Mucosa of gallbladder (tissue), 1 donor: ENCODE measurements at regions not wholly inside any gene's neighbourhood (a gene's known extent, or its start where the extent isn't known, plus 50 kb on each side); places are given as distances from the start of the nearest gene placed in this dataset.

Experiments
- DNase-seq: peaks from one replicate; pipeline ENCODE4 v3.0.0-alpha.2; 2020; ENCODE audit warnings: low spot score
- donor health status: DM: no; HTN: no; CAD: no.

DNA sequence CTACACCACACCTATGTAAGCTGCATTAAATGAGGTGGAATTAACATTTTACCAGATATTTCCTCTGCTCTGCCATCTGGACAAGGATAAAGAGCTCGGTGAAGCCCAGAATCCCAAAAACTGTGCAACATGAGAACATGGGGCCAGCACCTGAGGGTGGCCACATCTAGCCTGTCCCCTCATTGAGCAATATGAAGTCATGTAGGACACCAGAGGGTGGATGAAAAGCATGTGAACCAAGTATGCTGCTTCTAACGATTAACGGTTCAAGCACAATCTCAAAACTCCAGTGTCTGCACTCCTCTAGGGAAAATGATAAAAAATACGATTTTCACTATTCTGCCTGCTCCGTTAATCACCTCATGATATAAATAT is 545.8 kb downstream of the EBF1 start:
- no peak for DNase-seq

DNA sequence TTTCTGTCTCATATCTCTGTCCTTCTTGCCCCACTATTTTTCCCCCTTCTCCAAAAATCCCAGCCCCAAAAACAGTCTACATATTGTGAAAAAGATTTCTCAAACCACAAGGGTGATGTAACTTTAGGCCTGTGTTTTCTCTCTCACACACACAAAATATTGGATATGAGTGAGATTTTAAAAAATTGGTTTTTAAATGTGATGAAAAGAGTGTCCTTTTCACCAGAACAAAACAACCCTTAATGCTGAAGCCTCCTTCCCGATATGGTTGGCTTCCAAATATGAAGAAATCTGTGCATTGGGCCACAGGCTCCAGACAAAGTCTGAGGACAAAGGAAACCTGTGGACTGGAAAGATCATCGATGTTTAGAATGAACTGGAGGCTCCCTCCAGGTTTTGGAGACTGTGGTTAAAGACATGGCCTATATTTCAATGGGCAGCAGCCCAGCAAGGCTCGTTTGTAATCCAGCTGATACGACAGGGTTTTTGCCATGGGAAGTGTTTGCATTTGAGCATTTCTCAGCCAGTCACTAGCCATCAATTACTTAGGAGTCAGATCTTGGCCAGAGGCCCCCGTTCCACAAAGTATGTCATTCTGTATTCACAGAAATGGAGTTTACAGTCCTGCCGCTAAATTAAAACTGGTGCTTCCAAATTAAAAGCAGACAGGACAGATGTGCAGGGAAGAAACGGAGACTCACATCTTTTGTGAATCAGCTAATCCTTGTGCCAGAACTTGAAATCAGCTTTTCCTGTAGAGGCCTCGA is 546.3 kb downstream of the EBF1 start:
- DNase-seq: no peak

DNA sequence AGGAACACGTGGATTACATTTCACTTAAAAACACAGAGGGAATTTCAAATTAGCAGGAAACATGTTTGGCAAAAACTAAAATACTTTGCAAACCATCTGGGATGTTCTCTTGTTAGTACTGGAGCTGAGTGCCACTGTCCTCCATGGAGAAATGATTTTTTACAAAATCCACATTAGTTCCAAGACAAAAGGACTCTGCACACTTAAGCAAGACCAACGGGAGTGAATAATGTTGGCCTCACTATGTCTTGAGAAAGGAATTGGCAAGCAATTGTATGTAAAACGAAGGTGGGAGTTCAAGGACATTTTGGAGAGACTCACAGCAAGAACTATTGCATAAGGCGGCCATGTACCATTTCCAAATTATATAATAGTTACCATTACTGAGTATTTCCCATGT is 547.5 kb downstream of the EBF1 start:
- DNase-seq: no peak

DNA sequence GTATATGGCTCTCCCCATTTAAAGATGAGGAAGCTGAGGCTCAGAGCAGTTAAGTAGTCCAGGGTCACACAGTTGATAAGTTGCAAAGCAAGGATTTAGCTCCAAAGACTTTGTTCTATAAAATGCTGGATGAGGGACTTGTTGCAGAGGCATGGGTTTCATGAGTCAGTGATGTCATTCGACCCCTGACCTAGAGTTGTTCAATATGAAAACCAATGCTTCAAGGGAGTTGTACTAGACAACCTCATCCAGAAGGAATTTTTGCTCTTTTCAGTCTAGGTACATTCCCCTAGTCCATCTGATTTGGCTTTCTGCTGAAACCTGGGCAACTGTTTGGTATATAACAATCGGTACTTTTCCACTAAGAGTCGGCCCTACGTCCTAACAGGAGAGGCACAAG is 550.4 kb downstream of the EBF1 start:
- DNase-seq: no peak

DNA sequence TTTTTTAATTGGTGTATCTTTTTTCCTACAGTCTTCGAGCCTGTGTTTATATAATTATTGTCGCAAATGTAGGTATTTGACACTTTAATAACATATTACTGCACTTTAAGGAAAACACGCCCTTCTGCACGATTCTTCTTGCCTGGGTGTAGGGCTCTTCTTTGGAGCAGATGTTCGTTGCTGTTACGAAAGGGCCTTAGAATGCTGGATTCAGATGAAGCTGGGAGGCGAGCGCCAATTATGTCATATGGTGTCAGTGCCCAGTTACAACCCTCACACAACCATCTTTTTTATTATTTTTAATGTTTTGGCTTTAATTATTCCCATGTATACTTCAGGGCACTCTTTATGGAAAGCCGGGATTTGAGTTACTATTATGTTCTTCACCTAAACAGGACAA is 553.0 kb downstream of the EBF1 start:
- DNase-seq: no peak

DNA sequence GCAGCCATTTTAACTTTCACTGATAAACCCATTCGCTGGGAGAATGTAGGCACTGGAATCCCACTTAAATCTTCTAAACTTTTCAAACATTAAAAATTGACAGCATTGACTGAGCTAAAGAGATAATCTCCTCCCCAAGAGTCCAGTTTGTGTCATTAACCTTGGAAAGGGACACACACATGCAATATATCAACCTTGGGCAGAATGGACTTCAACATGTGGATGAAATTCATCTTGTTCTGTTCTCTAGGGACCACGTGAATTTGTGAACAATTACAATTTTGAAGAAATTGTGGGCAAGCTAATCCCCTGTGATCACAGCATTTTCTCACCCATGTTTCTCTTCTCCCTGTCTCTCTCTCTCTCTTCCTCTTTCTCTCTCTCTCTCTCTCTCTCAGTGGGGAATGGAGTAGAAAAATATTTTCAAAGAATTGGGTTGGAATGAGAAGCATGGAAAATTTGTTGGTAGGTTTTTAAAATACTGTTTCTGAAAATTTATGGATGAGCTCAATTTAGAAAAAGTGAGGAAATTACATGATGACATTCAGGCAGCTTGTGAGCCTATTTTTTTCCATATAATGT is 553.7 kb downstream of the EBF1 start:
- no peak for DNase-seq

DNA sequence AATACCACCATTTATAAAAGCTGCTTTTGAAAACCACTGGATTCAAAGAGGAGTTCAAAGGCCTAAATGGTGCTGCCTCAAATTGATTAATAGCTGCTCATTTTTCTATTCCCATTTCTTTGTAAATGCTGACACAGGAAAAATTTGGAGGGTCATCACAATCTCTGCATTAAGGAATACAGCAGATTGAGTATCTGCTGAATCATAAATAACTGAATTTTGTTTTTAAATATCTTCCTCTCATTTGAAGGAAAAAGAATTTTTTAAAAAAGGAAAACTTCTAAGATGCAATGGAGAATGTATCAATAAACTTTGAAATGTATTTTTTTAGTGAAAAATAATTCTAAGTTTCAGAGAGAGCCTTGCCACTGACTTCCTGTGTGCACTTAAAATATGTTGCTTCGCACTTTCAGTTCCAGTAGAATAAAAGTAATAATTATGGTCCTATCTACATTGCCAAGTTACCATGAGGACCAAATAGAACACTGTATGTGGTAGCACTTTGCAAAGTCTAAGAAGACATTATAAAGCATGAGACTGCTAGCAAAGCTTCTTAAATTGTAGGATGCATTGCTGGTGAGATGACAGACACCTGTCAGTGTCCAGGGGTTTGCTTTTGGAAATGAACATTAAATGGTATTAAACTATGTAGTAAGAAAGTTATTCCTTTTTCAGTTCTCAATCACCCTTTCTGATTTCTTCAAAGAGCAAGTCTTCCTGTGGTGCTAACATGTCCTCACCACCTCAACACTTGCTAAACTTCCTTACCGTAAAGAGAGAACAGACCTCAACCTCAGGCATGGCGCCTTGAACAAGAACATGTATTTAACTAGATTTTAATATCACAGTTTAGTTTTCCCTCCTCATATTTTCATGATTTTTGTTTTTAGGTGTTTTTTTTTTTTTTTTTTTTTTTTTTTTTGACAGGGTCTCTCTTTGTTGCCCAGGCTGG is 555.1 kb downstream of the EBF1 start:
- no peak for DNase-seq

DNA sequence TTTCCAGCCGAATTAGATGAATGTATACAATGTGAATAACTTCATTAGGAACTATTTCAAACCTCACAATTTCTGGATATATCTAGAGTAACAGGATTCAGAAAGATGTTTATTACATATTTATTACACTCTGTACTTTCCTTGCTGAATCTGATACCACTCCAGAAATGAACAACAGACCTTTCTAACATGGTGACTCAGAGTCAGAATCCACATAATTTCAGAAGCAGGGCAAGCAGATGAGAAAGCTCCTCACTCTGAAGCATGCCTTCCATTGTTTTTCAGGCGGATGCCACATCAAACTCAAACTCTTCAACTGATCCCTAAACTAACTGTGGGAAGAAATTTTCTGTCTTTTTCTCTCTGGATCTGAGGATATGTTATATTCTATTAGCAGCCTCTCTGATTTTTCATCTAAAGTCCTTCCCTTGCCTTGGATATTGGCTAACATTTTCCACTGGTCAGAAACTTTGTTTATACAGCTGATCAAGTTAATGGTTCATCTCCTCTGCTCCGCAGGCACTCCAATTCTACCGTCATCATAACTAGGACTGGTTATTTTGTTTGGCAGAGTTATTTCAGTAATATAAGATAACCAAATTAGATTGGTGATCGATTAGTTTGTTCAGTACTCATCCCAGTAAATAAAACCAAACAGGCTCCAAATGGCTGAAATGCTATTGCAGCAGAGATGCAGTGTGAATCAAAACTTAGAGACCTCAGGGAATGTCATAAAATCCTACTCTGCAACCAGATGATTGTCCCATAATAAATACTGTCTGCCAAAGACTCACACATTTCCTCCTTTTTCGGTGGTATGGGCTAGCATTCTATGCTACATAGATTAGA is 556.0 kb downstream of the EBF1 start:
- no peak for DNase-seq

DNA sequence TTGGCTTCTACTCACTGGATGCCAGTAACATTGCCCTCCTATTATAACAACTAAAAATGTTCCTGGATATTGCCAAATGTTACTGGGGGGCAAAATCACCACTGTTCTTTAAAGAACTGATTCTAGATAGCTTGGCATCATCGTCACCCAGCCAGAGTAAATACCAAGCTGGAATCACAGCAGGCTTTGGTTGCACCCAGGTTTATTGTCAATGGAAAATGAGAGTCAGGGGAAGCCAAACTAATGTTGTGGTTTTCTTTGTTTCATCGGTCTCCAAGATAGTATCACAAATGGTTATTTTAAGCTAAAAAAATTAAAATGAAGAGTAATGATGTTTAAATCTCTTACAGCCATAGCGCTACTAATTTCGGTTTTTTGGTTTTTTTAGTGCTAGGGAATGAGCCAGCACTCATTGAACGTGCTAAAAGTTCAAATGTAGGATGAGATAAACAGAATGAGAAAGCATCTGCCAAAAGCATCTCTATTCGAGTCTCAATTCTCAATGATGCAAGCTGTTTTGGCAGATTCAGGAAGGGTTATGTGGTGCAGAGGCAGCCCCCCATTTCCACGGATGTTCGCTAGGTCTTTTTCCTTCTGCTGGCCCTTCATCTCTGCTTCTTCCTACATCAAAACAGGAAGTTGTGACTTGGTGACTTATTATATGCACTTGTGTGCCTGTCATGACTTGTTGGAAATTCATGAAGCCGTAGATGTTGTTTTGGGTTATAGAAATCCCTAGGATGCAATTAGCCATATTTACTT is 558.0 kb downstream of the EBF1 start:
- DNase-seq: no peak

DNA sequence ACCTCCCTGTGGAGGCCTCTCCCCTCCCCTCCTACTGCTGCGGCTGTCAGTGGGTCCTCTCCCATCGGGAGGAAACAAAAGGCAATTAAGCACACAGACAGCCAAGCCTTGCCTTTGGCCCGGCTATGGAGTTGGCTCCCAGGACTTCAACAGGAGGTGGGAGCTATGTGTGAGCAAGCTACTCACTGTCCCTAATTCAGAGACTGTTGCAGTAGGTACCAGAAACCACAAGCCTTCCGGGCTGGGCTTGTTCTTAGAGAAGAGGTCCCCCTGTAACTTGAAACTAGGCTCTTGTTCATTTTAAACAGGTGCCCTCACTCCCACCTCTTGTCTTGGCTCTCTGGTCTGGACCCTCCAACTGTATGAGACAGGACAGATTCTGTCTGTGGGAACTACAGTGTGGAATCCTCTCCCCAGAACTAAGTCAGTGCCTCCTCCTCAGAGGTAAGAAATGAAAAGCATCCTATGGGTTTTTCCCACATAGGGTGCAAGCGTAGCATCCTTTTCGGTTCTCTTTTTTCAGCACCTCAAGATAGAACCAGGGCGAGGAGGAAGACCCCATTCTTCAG is 561.1 kb downstream of the EBF1 start:
- DNase-seq: no peak

DNA sequence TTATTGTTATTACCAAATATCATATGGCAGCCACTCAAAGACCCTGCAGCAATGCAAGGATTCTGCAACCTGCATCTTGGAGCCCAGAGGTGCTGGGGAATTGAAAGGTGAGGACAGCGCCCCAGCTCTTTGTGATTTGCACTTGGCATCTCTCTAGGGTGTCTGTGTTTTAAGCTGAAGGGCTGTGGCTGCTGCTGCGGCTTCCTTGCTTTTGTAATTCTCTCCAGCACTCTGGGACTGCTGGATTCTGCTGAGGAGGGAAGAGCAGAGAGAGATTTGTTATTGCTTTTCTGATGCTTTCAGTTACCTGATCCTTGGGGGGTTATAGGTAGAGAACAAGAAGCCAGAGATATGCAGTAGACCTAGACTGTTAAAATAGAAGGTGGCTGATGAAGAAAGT is 562.4 kb downstream of the EBF1 start:
- DNase-seq: no peak

DNA sequence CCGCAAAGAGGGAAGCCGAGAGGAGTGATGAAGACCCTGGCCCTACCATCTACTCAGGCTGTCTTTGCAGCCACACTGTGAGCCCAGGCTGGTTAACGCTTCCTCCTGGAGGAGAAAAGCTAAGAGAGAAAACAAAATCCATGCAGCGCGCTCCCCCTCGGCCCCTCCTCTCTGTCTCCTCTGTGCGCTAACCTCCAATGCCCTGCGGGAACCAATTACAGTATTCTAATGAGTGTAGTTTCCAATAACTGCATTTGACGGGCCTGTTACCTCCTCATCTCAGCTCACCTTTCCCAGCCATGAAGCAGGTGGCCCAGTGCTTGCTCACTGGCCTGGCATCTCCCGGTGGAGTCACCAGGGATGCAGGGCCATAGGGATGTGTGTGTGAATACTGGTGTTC is 565.5 kb downstream of the EBF1 start:
- DNase-seq: no peak

DNA sequence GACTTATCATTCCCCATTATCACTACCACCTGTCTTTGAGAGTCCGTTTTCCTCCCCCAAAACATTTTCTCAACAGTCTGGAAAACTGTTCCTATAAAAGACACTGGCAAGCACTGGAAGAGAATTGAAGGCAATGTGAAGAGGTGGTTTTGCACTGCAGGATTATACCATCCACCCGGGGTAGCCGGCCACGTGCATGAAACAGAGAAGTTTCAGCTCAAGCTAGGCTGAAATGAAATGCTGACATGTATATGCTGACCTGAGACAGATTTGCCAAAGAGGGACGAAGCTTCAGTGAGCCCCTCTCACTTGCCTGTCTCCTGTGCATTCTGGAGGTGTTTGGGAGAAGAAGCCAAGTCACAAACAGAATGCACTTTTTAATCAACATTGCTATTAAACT is 567.0 kb downstream of the EBF1 start:
- no peak for DNase-seq

DNA sequence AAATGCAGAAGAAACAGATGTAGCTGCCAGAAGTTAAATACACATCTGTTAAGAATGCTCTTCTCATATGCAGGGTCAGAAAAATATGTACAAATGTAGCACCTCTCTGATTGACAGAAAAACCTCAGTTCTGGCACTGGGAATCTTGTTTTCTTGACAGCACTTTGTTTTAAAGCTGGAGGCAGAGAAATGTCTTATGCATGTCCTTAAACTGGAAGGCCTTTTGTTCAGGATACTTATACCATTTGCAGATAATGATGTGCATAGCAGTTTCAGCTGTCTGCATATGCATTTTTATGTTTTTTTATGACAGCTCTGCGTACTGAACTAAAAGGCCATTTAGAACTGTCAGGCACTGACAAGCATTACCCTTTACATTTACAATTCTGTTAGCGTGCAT is 567.9 kb downstream of the EBF1 start:
- no peak for DNase-seq

DNA sequence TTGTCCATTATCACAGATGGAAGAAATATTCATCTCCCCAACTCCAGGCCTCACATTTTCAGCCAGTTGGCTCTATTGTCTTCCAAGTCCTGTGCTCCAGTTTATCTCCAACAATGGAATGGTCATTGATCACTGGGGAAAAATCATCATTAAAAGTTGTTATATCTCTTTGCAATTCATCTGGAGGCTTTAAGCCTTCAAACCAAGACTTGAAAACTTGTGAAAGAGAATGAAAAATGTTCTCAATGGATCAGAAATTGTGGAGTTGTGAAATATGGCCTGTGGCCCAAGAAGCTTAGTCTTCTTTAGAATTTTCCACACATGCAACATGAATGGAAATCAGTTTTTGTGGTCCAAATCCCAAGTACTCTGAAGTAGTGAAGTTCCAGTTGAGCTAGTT is 569.6 kb downstream of the EBF1 start:
- no peak for DNase-seq

DNA sequence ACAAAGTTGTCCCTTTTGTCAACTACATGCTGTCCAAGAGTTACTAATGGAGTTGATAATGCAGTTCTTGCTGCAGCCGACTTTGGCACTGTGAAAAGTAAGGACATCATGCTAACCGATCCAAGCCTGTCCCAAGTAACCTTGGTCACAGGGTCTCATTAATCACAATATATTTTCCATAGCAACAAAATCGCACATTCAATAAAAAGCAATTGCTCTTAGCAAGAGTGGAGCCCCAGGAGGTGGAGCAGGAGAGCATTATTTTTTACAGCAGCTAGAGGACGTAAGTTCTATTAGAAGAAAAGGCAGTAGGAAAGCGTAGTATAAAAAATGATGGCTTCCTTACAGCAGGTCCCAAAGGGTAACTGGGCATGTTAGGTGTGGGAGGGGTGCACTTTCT is 570.3 kb downstream of the EBF1 start:
- DNase-seq: no peak

DNA sequence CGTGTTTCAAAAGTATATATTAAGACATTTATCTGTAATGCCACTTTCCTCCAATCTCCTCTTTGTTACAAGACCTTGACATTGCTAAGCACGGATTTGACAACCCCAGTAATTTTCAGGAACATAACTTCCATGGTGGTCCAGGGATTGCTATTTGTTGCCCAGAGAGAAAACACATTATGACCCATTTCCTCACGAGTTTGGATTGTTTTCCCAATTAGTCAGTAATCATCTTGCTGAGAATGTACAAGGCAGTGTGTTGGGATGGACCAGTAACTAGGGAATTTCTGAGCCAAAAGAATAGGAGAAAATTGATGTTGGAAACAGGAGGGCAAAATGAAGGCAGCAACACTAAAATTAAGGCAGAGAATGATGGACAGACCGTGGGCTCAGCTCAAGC is 574.1 kb downstream of the EBF1 start:
- DNase-seq: no peak

DNA sequence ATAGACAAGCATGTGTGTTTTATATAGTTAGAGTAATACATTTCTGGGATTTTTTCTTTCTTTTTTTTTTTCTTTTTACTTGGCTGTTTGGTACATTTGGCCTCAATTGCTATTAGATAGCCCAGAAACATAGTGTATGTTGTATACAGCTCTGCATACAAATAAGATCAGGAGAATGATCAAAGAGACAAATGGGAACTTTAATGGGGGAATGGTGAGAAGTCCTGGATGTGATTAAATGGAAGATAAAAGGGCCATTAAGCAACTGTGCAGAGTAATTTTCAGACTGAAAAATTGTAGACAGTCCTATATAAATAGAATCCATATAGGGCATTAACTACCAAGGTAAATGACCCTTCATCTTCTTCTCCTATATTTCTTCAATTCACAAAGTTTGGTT is 575.6 kb downstream of the EBF1 start:
- no peak for DNase-seq

DNA sequence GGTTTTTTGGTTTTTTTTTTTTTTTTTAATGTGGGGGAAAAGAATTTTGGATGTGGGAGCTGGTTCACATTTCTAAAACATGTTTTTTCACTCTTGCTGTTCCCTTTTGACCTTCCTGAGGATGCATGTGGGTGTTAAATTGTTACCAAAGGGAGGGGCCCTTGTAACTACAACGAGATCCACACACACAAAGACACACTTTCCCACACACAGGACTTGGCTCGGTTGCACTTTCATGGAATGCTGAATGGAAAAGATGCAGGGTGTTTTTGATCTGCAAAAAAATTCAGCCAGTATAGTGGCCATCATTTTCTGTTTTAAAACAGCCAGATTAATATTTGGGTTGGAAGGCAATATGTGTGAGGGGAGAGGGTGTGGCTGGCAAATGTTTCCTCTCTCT is 576.9 kb downstream of the EBF1 start:
- DNase-seq: peak; percentile 11

DNA sequence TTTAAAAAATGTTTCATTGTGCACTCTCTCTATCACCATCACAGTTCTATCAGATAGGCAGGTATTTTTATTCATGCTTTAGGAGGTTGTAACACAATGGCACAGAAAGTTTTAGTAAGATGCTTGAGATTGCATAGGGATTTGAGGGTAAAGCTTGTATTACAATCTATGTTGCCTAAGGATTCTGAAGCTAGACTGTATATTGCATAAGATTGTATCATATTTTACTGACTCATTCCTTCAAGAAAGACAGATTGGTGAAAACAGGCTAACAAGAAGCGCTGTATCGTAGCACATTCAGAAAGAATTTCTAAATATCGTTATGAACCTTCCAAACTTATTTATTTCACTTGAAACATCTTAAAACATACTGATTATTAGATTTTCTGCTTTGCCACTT is 577.7 kb downstream of the EBF1 start:
- no peak for DNase-seq
